ENCODE measurements at regions not wholly inside any gene's neighbourhood (a gene's known extent, or its start where the extent isn't known, plus 50 kb on each side); places are given as distances from the start of the nearest gene placed in this dataset.

- Histone ChIP-seq H3K4me1 (ENCODE audit: low read depth) (no peaks in the 10 kb centered on the region), H3K4me3 (no peak overlapping the region), H3K36me3 (ENCODE audit: low read depth) (no peaks in the 10 kb centered on the region), H3K9me3 (no peaks in the 10 kb centered on the region)
- ATAC-seq (no peak), DNase-seq (no peak)
- TF ChIP-seq CTCF (IDR thresholded peaks at IDR 0.05): no peak
- intact Hi-C loops (cut with DNase I, micrococcal nuclease): no loop called here
These were observed 190.5 kb upstream of the PLEKHA5 start for GRCh38 chr12:18939051-18939450.

- no peak for DNase-seq
- TF ChIP-seq CTCF (IDR thresholded peaks at IDR 0.05): no peak
- H3K36me3 ChIP-seq (ENCODE audit: low read depth): no peaks in the 10 kb centered on the region
- intact Hi-C loops (cut with DNase I, micrococcal nuclease): no loop called here
- H3K4me1 ChIP-seq (ENCODE audit: low read depth): no peaks in the 10 kb centered on the region
- no peak for ATAC-seq
- H3K4me3 ChIP-seq: no peak overlapping the region
- no peaks in the 10 kb centered on the region for H3K9me3 ChIP-seq
These were observed 186.9 kb upstream of the PLEKHA5 start for GRCh38 chr12:18942669-18943068.

GRCh38 chr12:18943200-18943599, 186.3 kb upstream of the PLEKHA5 start:
- no peak for TF ChIP-seq CTCF (IDR thresholded peaks at IDR 0.05)
- ATAC-seq: no peak
- intact Hi-C loops (cut with DNase I, micrococcal nuclease): no loop called here

GRCh38 chr12:18946106-18946505, 183.4 kb upstream of the PLEKHA5 start:
- intact Hi-C loops (cut with DNase I, micrococcal nuclease): no loop called here
- ATAC-seq (no peak), DNase-seq (no peak)
- H3K9me3 ChIP-seq: no peaks in the 10 kb centered on the region
- no peaks in the 10 kb centered on the region for H3K4me1 ChIP-seq (ENCODE audit: low read depth)
- TF ChIP-seq CTCF (IDR thresholded peaks at IDR 0.05): no peak
- H3K36me3 ChIP-seq (ENCODE audit: low read depth): no peaks in the 10 kb centered on the region
- no peak overlapping the region for H3K4me3 ChIP-seq

More at GRCh38 chr12:18943200-18943599, 186.3 kb upstream of the PLEKHA5 start:
- Histone ChIP-seq H3K36me3 (ENCODE audit: low read depth) (no peaks in the 10 kb centered on the region), H3K4me3 (no peak overlapping the region), H3K9me3 (no peaks in the 10 kb centered on the region), H3K4me1 (ENCODE audit: low read depth) (no peaks in the 10 kb centered on the region)
- no peak for DNase-seq

- no peak for TF ChIP-seq CTCF (IDR thresholded peaks at IDR 0.05)
- no peak for ATAC-seq
- H3K9me3 ChIP-seq: no peaks in the 10 kb centered on the region
These were observed 178.3 kb upstream of the PLEKHA5 start for GRCh38 chr12:18951218-18951617.

GRCh38 chr12:18953505-18953904, 176.0 kb upstream of the PLEKHA5 start:
- TF ChIP-seq CTCF (IDR thresholded peaks at IDR 0.05): no peak
- DNase-seq (no peak), ATAC-seq (no peak)
- Histone ChIP-seq H3K4me1 (ENCODE audit: low read depth) (no peaks in the 10 kb centered on the region), H3K4me3 (no peak overlapping the region), H3K9me3 (no peaks in the 10 kb centered on the region), H3K36me3 (ENCODE audit: low read depth) (no peaks in the 10 kb centered on the region)
- intact Hi-C loops (cut with DNase I, micrococcal nuclease): no loop called here

More at GRCh38 chr12:18951218-18951617, 178.3 kb upstream of the PLEKHA5 start:
- H3K36me3 ChIP-seq (ENCODE audit: low read depth): no peaks in the 10 kb centered on the region
- no peak overlapping the region for H3K4me3 ChIP-seq
- H3K4me1 ChIP-seq (ENCODE audit: low read depth): no peaks in the 10 kb centered on the region
- intact Hi-C loops (cut with DNase I, micrococcal nuclease): no loop called here
- no peak for DNase-seq
